PFSK-1 (cell line): ENCODE measurements at regions not wholly inside any gene's neighbourhood (a gene's known extent, or its start where the extent isn't known, plus 50 kb on each side); places are given as distances from the start of the nearest gene placed in this dataset.

Experiments
- FOXP2 ChIP-seq: optimal IDR thresholded peaks from 2 replicates; pipeline ENCODE3; 2011; ENCODE audit warnings: borderline replicate concordance, control low read depth, inconsistent platforms; ENCODE audit not compliant: insufficient read depth; ENCODE audit errors: extremely low read length, extremely low read depth
- POLR2AphosphoS5 ChIP-seq: IDR thresholded peaks from 2 replicates; pipeline ENCODE4 v1.6.1; 2012; ENCODE audit warnings: low read depth, mild to moderate bottlenecking, control low read depth, low read length, moderate library complexity
- REST ChIP-seq, 2 experiments: IDR thresholded peaks; 2 replicates each; pipeline versions ENCODE4 v1.6.1 to v1.8.0; 2011 to 2012; ENCODE audit warnings: low read depth in 2 of 2, low read length in 2 of 2, control low read depth in 1 of 2, inconsistent platforms in 1 of 2, mild to moderate bottlenecking in 1 of 2, moderate library complexity in 1 of 2; ENCODE audit not compliant: insufficient read depth in 1 of 2
- SIN3A ChIP-seq: IDR thresholded peaks from 2 replicates; pipeline ENCODE4 v1.6.1; 2012; ENCODE audit warnings: mild to moderate bottlenecking, low read length, moderate library complexity, borderline replicate concordance; ENCODE audit not compliant: insufficient read depth
- TAF1 ChIP-seq: IDR thresholded peaks from 2 replicates; pipeline ENCODE4 v1.6.1; 2012; ENCODE audit warnings: low read length, control low read depth, borderline replicate concordance; ENCODE audit not compliant: insufficient read depth

DNA sequence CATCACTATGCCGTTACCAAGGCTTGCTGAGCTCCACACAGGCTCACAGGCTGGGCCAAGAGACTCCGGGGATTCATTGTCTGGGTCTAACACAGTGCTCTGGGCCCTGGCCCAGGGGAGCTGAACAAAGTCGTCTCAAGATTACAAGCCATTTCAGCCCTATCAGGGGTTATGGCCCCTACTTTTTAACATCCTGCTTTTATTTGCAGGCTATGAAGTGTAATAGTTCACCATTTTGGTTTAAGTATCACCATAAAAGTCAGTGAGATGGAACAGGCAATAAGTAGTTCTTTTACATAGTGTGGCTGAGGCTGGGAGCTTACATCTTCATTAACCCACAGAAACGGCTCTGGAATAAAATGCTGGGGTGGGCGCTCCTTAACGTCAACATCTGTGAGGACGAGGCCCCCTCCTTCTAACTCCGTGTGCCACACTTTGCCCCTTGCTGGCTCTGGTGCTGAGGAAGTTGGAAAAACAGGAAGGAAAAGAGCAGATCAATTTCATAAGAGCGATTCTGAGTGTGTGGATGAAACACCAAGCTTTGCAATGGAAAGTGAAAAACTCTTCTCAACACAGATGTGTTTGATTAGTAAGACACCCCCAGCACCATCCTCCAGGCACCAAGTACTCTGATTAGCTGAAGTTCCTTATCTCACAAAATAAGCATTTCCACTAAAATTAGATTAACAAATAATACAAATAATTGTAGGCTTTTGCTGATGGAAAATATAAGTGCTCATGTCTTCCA is 447.3 kb downstream of the MAFB start:
- no peak for TF ChIP-seq TAF1
- no peak for TF ChIP-seq SIN3A
- no peak for TF ChIP-seq REST (IDR thresholded peaks at IDR 0.05; ENCODE audit: insufficient read depth in 1 of 2, low read depth in 2 of 2, low read length in 2 of 2)
- TF ChIP-seq POLR2AphosphoS5: no peak
- TF ChIP-seq FOXP2: no peak

- TF ChIP-seq SIN3A: no peak
- TF ChIP-seq POLR2AphosphoS5: no peak
- TF ChIP-seq TAF1: no peak
- TF ChIP-seq FOXP2: no peak
- TF ChIP-seq REST (IDR thresholded peaks at IDR 0.05; ENCODE audit: insufficient read depth in 1 of 2, low read depth in 2 of 2, low read length in 2 of 2): no peak
These were observed 450.5 kb downstream of the MAFB start for GRCh38 chr20:40238511-40238910.

DNA sequence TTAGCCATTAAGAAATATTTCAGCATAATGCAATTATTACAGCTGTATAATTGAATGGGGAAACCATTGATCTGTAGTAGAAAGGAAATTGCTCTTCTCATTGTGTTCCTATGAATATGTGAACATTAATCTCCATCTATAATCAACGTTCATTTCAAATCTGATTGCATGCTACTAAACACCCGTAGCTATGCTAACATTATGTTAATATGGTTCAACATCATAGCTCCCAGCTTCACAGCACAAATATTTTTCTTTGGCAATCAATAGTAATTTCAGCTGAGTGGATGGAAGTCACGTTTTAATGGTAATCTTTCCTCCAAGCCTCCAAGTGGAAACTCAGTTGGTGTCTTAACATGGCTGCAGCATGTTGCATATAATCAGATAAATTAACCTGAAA is 454.4 kb downstream of the MAFB start:
- TF ChIP-seq REST (IDR thresholded peaks at IDR 0.05; ENCODE audit: insufficient read depth in 1 of 2, low read depth in 2 of 2, low read length in 2 of 2): no peak
- no peak for TF ChIP-seq POLR2AphosphoS5
- TF ChIP-seq TAF1: no peak
- no peak for TF ChIP-seq FOXP2

DNA sequence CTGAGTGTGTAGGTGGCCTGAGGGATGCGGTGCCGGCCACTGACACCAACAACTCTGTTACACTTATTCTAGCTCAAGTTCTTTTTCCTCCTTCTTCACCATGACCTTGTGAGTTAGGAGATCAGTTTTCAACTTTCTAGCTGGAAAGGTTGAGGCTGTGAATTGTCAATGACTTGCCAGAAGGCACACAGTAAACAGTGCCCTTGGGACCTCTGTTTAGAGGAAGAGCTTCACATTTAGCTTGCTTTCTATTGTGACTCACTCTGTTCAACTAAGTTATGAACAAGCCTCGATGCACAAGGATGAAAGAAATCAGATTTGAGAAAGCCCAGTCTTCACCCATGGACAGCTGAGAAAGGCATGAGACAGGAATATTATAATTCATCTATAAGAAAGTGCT is 455.6 kb downstream of the MAFB start:
- TF ChIP-seq REST (IDR thresholded peaks at IDR 0.05; ENCODE audit: insufficient read depth in 1 of 2, low read depth in 2 of 2, low read length in 2 of 2): no peak
- no peak for TF ChIP-seq TAF1
- no peak for TF ChIP-seq POLR2AphosphoS5
- no peak for TF ChIP-seq FOXP2
- TF ChIP-seq SIN3A: no peak

DNA sequence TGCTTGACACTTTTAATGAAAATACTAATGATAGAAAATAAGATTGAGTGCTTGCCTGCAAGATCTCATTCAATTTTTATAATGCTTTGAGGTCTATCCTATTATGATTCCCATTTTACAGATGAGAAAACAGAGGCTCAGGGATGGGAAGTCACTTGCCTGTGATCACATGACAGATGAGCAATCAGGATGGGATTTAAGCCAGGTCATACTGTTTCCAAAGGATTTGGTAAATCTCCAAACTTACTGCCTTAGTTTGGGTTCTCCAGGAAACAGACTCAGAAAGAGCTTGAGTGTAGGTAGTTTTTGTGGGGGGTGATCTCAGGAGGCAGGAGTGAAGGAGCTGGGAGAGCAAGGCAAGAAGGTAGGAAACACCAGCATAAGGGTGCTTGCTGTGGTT is 456.3 kb downstream of the MAFB start:
- TF ChIP-seq POLR2AphosphoS5 (no peak), FOXP2 (no peak), SIN3A (no peak), REST (IDR thresholded peaks at IDR 0.05; ENCODE audit: insufficient read depth in 1 of 2, low read depth in 2 of 2, low read length in 2 of 2) (no peak), TAF1 (no peak)
